OCI-LY3 (cell line): ENCODE measurements at regions not wholly inside any gene's neighbourhood (a gene's known extent, or its start where the extent isn't known, plus 50 kb on each side); places are given as distances from the start of the nearest gene placed in this dataset.
"Not testable (repeated sequence)": the region's sequence is repeated elsewhere in the genome, so short reads cannot be mapped to it uniquely, and the experiment has no call there.

Experiments
- H2AFZ ChIP-seq: fragments of 200-600, 300-600 bp; shearing (Covaris generic); 2 replicates; pipeline ENCODE4 v1.6.0; 2014; ENCODE audit warnings: antibody characterized with exemption, low read depth, low read length
- H3K27ac ChIP-seq: fragments of 200-600, 300-600 bp; sonication (generic); 2 replicates; pipeline ENCODE4 v1.5.1; 2014; ENCODE audit warnings: mild to moderate bottlenecking, low read length, moderate library complexity, mixed read lengths
- H3K27me3 ChIP-seq: fragments of 200-600, 300-600 bp; sonication (generic); 2 replicates; pipeline ENCODE4 v1.6.1; 2014; ENCODE audit warnings: low read depth, low read length, mixed read lengths
- H3K36me3 ChIP-seq: fragments of 200-600, 300-600 bp; sonication (generic); replicated peaks from 2 replicates; pipeline ENCODE3; 2014; ENCODE audit warnings: low read depth, low read length, mixed read lengths
- H3K4me1 ChIP-seq: fragments of 300-600, 200-600 bp; sonication (generic); 2 replicates; pipeline ENCODE4 v1.6.1; 2014; ENCODE audit warnings: low read length, mixed read lengths
- H3K4me2 ChIP-seq: fragments of 200-600, 300-600 bp; sonication (generic); 2 replicates; pipeline ENCODE4 v1.6.1; 2014; ENCODE audit warnings: low read length, mixed read lengths
- H3K4me3 ChIP-seq: fragments of 300-600, 200-600 bp; sonication (generic); 2 replicates; pipeline ENCODE4 v1.5.1; 2014; ENCODE audit warnings: antibody characterized with exemption, mild to moderate bottlenecking, low read length, moderate library complexity
- H3K79me2 ChIP-seq: fragments of 300-600, 200-600 bp; shearing (Covaris generic); 2 replicates; pipeline ENCODE4 v1.6.1; 2014; ENCODE audit warnings: mild to moderate bottlenecking, low read length, mixed read lengths
- H3K9ac ChIP-seq: fragments of 300-600, 200-600 bp; shearing (Covaris generic); 2 replicates; pipeline ENCODE4 v1.6.0; 2014; ENCODE audit warnings: mild to moderate bottlenecking, low read length, moderate library complexity
- H3K9me3 ChIP-seq: fragments of 200-600, 300-600 bp; shearing (Covaris generic); 2 replicates; pipeline ENCODE4 v1.6.1; 2014; ENCODE audit warnings: low read length, mixed read lengths; ENCODE audit not compliant: insufficient read depth
- H4K20me1 ChIP-seq: fragments of 200-600, 300-600 bp; sonication (generic); 2 replicates; pipeline ENCODE4 v1.6.1; 2016; ENCODE audit warnings: low read length, mixed read lengths; ENCODE audit not compliant: insufficient read depth
- CTCF ChIP-seq: fragments of 200-600, 300-600 bp; sonication (generic); IDR thresholded peaks from 2 replicates; pipeline ENCODE4 v1.5.1; 2014; ENCODE audit warnings: antibody characterized with exemption, low read length, low read depth
- EZH2phosphoT487 ChIP-seq: fragments of 200-600 bp; shearing (Covaris generic); IDR thresholded peaks from 2 replicates; pipeline ENCODE4 v1.6.1; 2018; ENCODE audit warnings: antibody characterized with exemption, mixed run types, low read depth

DNA sequence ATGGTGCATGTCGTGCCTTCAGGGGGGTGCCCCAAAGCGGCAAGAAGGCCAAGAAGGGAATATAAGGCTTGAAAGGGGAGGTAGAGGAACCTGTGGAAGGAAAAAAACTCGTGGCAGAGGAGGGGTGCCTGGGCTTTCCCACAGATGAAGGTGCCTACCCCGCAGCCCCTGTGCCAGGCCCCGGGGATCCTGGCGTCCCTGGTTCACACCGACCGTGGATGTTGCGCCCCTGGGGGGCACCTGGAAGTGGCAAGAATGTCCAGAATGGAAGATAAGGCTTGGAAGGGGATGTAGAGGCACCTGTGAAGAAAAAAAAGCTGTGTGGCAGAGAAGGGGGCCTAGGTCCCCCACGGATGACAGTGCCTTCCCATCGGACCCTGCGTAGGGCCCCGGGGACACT is 282.2 kb downstream of the ALG10 start:
- Histone ChIP-seq H2AFZ (no peak overlapping the region), H3K4me3 (no peak overlapping the region), H3K27ac (no peak overlapping the region), H3K4me2 (no peak overlapping the region), H3K9me3 (no peaks in the 10 kb centered on the region; the same call in 1 of the 2 replicates), H3K9ac (no peak overlapping the region), H3K79me2 (no peaks in the 10 kb centered on the region), H3K4me1 (no peaks in the 10 kb centered on the region), H4K20me1 (no peaks in the 10 kb centered on the region), H3K27me3 (no peaks in the 10 kb centered on the region), H3K36me3 (no peaks in the 10 kb centered on the region)
- TF ChIP-seq CTCF (no peak), EZH2phosphoT487 (no peak)

- Histone ChIP-seq H3K27ac (no peak overlapping the region), H4K20me1 (no peaks in the 10 kb centered on the region), H3K27me3 (no peaks in the 10 kb centered on the region), H3K36me3 (no peaks in the 10 kb centered on the region), H2AFZ (no peak overlapping the region), H3K9me3 (no peaks in the 10 kb centered on the region; the same call in 1 of the 2 replicates), H3K4me3 (no peak overlapping the region), H3K79me2 (no peaks in the 10 kb centered on the region), H3K4me1 (no peaks in the 10 kb centered on the region), H3K9ac (no peak overlapping the region), H3K4me2 (no peak overlapping the region)
- TF ChIP-seq CTCF (no peak), EZH2phosphoT487 (no peak)
Observed at GRCh38 chr12:34305176-34305575, 282.9 kb downstream of the ALG10 start.

GRCh38 chr12:34306133-34306830 is 284.0 kb downstream of the ALG10 start:
- H3K9me3 ChIP-seq, result no peaks in the 10 kb centered on the region
- no peaks in the 10 kb centered on the region for H3K4me1 ChIP-seq
- H4K20me1 ChIP-seq, result no peaks in the 10 kb centered on the region
- H3K36me3 ChIP-seq, result no peaks in the 10 kb centered on the region
- H3K27ac ChIP-seq, result no peak overlapping the region
- H3K4me2 ChIP-seq, result no peak overlapping the region
- H3K79me2 ChIP-seq, result no peaks in the 10 kb centered on the region
- no peak for TF ChIP-seq EZH2phosphoT487
- no peak for TF ChIP-seq CTCF
- no peak overlapping the region for H3K9ac ChIP-seq
- H3K4me3 ChIP-seq, result no peak overlapping the region
- no peaks in the 10 kb centered on the region for H3K27me3 ChIP-seq
- no peak overlapping the region for H2AFZ ChIP-seq

DNA sequence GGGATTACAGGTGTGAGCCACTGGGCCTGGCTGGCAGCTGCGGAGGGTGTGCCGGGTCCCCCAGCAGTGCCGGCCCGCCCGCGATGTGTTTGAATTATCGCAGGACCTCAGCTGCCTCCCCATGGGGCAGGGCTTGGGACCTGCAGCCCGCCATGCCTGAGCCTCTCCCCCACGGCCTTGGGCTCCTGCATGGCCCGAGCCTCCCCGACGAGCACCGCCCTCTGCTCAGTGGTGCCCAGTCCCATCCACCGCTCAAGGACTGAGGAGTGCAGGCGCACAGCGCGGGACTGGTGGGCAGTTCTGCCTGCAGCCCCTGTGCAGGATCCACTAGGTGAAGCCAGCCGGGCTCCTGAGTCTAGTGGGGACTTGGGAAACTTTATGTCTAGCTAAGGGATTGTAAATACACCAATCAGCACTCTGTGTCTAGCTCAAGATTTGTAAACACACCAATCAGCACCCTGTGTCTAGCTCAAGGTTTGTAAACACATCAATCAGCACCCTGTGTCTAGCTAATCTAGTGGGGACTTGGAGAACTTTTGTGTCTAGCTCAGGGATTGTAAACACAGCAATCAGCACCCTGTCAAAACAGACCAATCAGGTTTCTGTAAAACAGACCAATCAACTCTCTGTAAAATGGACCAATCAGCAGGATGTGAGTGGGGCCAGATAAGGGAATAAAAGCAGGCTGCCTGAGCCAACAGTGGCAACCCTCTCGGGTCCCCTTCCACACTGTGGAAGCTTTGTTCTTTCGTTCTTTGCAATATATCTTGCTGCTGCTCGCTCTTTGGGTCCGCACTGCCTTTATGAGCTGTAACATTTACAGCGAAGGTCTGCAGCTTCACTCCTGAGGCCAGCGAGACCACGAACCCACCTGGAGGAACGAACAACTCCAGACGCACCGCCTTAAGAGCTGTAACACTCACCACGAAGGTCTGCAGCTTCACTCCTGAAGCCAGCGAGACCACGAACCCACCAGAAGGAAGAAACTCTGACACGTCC is 287.8 kb downstream of the ALG10 start:
- H2AFZ ChIP-seq, H3K4me1 ChIP-seq, H3K27me3 ChIP-seq, H3K4me3 ChIP-seq, H3K27ac ChIP-seq, H4K20me1 ChIP-seq, H3K4me2 ChIP-seq, H3K9me3 ChIP-seq, H3K36me3 ChIP-seq, H3K9ac ChIP-seq, H3K79me2 ChIP-seq: not testable (repeated sequence)
